ENCODE measurements at regions not wholly inside any gene's neighbourhood (a gene's known extent, or its start where the extent isn't known, plus 50 kb on each side); places are given as distances from the start of the nearest gene placed in this dataset.

GRCh38 chr4:156321203-156321602, 367.5 kb upstream of the CTSO start:
- Histone ChIP-seq H3K4me3 (no peak overlapping the region), H3K27me3 (no peaks in the 10 kb centered on the region), H3K36me3 (replicated peaks in 1 of 2; ENCODE audit: insufficient read depth in 1 of 2, low read depth in 2 of 2) (no peaks in the 10 kb centered on the region), H3K9me3 (no peaks in the 10 kb centered on the region), H3K4me1 (no peaks in the 10 kb centered on the region), H3K27ac (no peak overlapping the region)
- TF ChIP-seq CTCF (IDR thresholded peaks at IDR 0.05) (no peak), POLR2A (IDR thresholded peaks at IDR 0.05) (no peak)
- DNase-seq (no peak), ATAC-seq (no peak)
- WGBS, 2 donors, result 44 to 51% methylated on average over 2 of the region's 2 CpGs
- intact Hi-C loops (cut with DNase I), result no loop called here

DNA sequence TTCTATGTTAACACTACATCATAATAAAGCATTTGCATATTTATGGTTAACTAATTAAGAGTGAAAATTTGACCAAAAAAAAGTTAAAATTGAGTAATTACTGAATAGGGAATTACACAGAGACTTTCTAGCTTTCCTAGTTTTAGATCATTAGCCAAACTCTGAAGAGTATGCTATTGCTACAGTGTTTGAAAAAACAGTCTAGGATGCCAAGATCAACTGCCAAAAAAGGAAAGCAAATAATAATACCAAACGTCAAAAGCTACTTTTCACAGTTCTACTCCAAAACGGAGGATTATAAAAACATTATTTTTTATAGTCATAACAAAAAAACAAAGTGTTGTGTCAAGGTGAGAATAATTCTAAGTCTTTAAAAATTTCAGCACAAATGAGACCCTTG, 359.8 kb upstream of the CTSO start:
- no peaks in the 10 kb centered on the region for H3K36me3 ChIP-seq (replicated peaks in 1 of 2; ENCODE audit: insufficient read depth in 1 of 2, low read depth in 2 of 2)
- intact Hi-C loops (cut with DNase I), result no loop called here
- TF ChIP-seq POLR2A (IDR thresholded peaks at IDR 0.05) (no peak), CTCF (IDR thresholded peaks at IDR 0.05) (no peak)
- ATAC-seq, result no peak
- no peak overlapping the region for H3K27ac ChIP-seq
- no peaks in the 10 kb centered on the region for H3K27me3 ChIP-seq
- 6 to 27% methylated on average over 2 of the region's 2 CpGs for WGBS, 2 donors
- H3K4me1 ChIP-seq, result no peaks in the 10 kb centered on the region
- H3K9me3 ChIP-seq, result no peaks in the 10 kb centered on the region
- no peak for DNase-seq
- H3K4me3 ChIP-seq, result no peak overlapping the region

DNA sequence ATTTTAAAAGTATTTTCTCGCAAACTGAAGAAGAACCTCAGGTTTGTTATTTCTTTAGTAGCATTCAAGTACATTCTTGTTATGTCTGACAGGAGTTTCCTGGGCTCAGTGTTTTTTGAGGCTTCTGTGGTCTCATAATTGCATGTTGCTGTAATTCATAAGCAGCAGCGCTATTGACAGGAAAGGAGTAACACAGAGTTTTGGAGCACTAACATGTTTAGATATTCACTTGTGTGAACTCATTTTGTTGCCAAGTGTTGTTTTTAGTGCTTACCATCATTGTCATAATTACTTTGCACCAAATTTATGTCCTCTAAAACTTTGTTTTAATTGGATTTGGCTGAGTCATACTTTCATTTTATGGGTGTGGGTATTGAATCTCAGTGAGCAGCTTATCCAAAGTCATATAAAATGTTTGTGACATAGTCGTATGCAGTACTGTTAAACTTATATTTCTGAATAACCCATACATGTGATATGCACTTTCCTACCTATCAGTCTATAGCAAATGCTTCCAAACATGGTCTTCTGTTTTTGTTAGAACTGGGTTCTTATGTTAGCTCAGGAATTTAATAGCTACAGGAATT, 358.7 kb upstream of the CTSO start:
- Histone ChIP-seq H3K9me3 (no peaks in the 10 kb centered on the region), H3K27ac (no peak overlapping the region), H3K27me3 (no peaks in the 10 kb centered on the region), H3K4me1 (no peaks in the 10 kb centered on the region), H3K4me3 (no peak overlapping the region), H3K36me3 (replicated peaks in 1 of 2; ENCODE audit: insufficient read depth in 1 of 2, low read depth in 2 of 2) (no peaks in the 10 kb centered on the region)
- no peak for DNase-seq
- no peak for ATAC-seq
- 54 to 79% methylated on average over 3 of the region's 3 CpGs for WGBS, 2 donors
- TF ChIP-seq CTCF (IDR thresholded peaks at IDR 0.05) (no peak), POLR2A (IDR thresholded peaks at IDR 0.05) (no peak)
- intact Hi-C loops (cut with DNase I), result no loop called here

- intact Hi-C loops (cut with DNase I), result no loop called here
- Histone ChIP-seq H3K27ac (no peak overlapping the region), H3K36me3 (replicated peaks in 1 of 2; ENCODE audit: insufficient read depth in 1 of 2, low read depth in 2 of 2) (no peaks in the 10 kb centered on the region), H3K27me3 (no peaks in the 10 kb centered on the region), H3K4me1 (no peaks in the 10 kb centered on the region), H3K9me3 (no peaks in the 10 kb centered on the region), H3K4me3 (no peak overlapping the region)
- DNase-seq, result no peak
- ATAC-seq, result no peak
- TF ChIP-seq POLR2A (IDR thresholded peaks at IDR 0.05), result no peak
- TF ChIP-seq CTCF (IDR thresholded peaks at IDR 0.05), result no peak
Measured at GRCh38 chr4:156309031-156309430, 355.4 kb upstream of the CTSO start.

GRCh38 chr4:156303708-156304107, 350.0 kb upstream of the CTSO start:
- Histone ChIP-seq H3K4me1 (no peaks in the 10 kb centered on the region), H3K27me3 (no peaks in the 10 kb centered on the region), H3K9me3 (no peaks in the 10 kb centered on the region), H3K27ac (no peak overlapping the region), H3K4me3 (no peak overlapping the region), H3K36me3 (replicated peaks in 1 of 2; ENCODE audit: insufficient read depth in 1 of 2, low read depth in 2 of 2) (no peaks in the 10 kb centered on the region)
- TF ChIP-seq POLR2A (IDR thresholded peaks at IDR 0.05) (no peak), CTCF (IDR thresholded peaks at IDR 0.05) (no peak)
- ATAC-seq (no peak), DNase-seq (no peak)
- intact Hi-C loops (cut with DNase I), result no loop called here
- 35 to 41% methylated on average over 2 of the region's 2 CpGs for WGBS, 2 donors

Data from body of pancreas (tissue), 4 donors.